DOHH2 (cell line): ENCODE measurements at regions not wholly inside any gene's neighbourhood (a gene's known extent, or its start where the extent isn't known, plus 50 kb on each side); places are given as distances from the start of the nearest gene placed in this dataset.

Experiments
- H3F3A ChIP-seq: fragments of 200-600 bp; sonication (generic), shearing (Covaris generic); 2 replicates; pipeline ENCODE4 v1.6.0; 2016; ENCODE audit warnings: antibody characterized with exemption, mild to moderate bottlenecking; ENCODE audit not compliant: control insufficient read depth, insufficient read depth
- H3K27ac ChIP-seq: fragments of 200-600 bp; sonication (generic); 2 replicates; pipeline ENCODE4 v1.5.1; 2014; ENCODE audit warnings: low read depth, mild to moderate bottlenecking, low read length, moderate library complexity
- H3K27me3 ChIP-seq: fragments of 200-600 bp; sonication (generic); 2 replicates; pipeline ENCODE4 v1.6.1; 2014; ENCODE audit warnings: mild to moderate bottlenecking, low read length, mixed read lengths; ENCODE audit not compliant: control insufficient read depth
- H3K36me3 ChIP-seq: fragments of 200-600 bp; sonication (generic); 2 replicates; pipeline ENCODE4 v1.6.1; 2014; ENCODE audit warnings: mild to moderate bottlenecking, low read length, moderate library complexity, mixed read lengths; ENCODE audit not compliant: control insufficient read depth
- H3K4me1 ChIP-seq: fragments of 200-600 bp; sonication (generic); 2 replicates; pipeline ENCODE4 v1.6.1; 2014; ENCODE audit warnings: mild to moderate bottlenecking, low read length, mixed read lengths; ENCODE audit not compliant: control insufficient read depth
- H3K4me2 ChIP-seq: fragments of 200-600 bp; sonication (generic); 2 replicates; pipeline ENCODE4 v1.6.0; 2014; ENCODE audit warnings: mild to moderate bottlenecking, low read length, moderate library complexity
- H3K4me3 ChIP-seq: fragments of 200-600 bp; sonication (generic); 2 replicates; pipeline ENCODE4 v1.5.1; 2014; ENCODE audit warnings: mild to moderate bottlenecking, low read length, mixed read lengths
- H3K79me2 ChIP-seq: fragments of 200-600 bp; sonication (generic); 2 replicates; pipeline ENCODE4 v1.6.1; 2014; ENCODE audit warnings: mild to moderate bottlenecking, low read length, mixed read lengths; ENCODE audit not compliant: control insufficient read depth
- H3K9me2 ChIP-seq: fragments of 200-600 bp; sonication (generic); replicated peaks from 2 replicates; pipeline ENCODE4 v1.6.1; 2014; ENCODE audit warnings: mild to moderate bottlenecking, low read length, mixed read lengths; ENCODE audit not compliant: control insufficient read depth
- H3K9me3 ChIP-seq: fragments of 200-600 bp; sonication (generic); 2 replicates; pipeline ENCODE4 v1.6.1; 2014; ENCODE audit warnings: antibody characterized with exemption, low read length, mixed read lengths; ENCODE audit not compliant: control insufficient read depth, insufficient read depth
- H4K20me1 ChIP-seq: fragments of 200-600 bp; sonication (generic); 2 replicates; pipeline ENCODE4 v1.6.0; 2014; ENCODE audit warnings: low read depth, mild to moderate bottlenecking, antibody characterized with exemption, low read length, moderate library complexity; ENCODE audit not compliant: control insufficient read depth, insufficient read depth
- EZH2phosphoT487 ChIP-seq: fragments of 200-600 bp; sonication (generic); IDR thresholded peaks from 2 replicates; pipeline ENCODE4 v1.6.1; 2017; ENCODE audit warnings: borderline replicate concordance, mild to moderate bottlenecking, antibody characterized with exemption, low read length, moderate library complexity, mixed read lengths
- TF ChIP-seq, protein P1 (sequence below): fragments of 200-600 bp; sonication (generic); IDR thresholded peaks from one replicate; pipeline ENCODE4 v1.5.1; 2014; ENCODE audit warnings: antibody characterized with exemption, mild to moderate bottlenecking, low read depth, low read length; ENCODE audit not compliant: poor library complexity, severe bottlenecking

DNA sequence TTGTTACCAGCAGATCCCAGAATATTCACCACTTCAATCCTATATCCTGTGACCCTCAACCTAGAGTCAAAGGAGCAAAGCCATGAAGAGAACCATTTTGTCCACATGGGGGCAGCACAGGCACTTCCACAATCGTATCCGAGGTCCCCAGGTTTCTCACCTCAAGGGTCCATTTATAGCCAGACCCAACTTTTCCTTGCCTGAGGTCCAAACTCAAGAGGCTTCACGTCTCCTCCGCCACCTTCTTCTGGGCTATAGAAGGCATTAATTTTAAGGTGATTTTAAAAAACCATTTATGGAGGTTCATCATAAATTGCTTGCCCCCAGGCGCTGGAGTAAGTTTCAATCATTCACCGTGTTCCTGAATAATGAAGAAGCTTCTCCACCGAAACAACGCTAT, 111.6 kb upstream of the NABP1 start:
- Histone ChIP-seq H3K4me3 (no peak overlapping the region), H3K36me3 (no peaks in the 10 kb centered on the region), H3K4me2 (no peak overlapping the region), H3F3A (no peaks in the 10 kb centered on the region), H3K79me2 (no peaks in the 10 kb centered on the region), H3K27ac (no peak overlapping the region), H3K9me3 (no peaks in the 10 kb centered on the region), H3K4me1 (0 out of 2 replicates have a peak, but pooled peaks cover 2% of the 10 kb centered on the region), H3K27me3 (peaks cover 23% of the 10 kb centered on the region), H3K9me2 (no peaks in the 10 kb centered on the region), H4K20me1 (no peaks in the 10 kb centered on the region)
- TF ChIP-seq, protein P1, sequence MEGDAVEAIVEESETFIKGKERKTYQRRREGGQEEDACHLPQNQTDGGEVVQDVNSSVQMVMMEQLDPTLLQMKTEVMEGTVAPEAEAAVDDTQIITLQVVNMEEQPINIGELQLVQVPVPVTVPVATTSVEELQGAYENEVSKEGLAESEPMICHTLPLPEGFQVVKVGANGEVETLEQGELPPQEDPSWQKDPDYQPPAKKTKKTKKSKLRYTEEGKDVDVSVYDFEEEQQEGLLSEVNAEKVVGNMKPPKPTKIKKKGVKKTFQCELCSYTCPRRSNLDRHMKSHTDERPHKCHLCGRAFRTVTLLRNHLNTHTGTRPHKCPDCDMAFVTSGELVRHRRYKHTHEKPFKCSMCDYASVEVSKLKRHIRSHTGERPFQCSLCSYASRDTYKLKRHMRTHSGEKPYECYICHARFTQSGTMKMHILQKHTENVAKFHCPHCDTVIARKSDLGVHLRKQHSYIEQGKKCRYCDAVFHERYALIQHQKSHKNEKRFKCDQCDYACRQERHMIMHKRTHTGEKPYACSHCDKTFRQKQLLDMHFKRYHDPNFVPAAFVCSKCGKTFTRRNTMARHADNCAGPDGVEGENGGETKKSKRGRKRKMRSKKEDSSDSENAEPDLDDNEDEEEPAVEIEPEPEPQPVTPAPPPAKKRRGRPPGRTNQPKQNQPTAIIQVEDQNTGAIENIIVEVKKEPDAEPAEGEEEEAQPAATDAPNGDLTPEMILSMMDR, result peak; percentile 70
- TF ChIP-seq EZH2phosphoT487, result no peak

DNA sequence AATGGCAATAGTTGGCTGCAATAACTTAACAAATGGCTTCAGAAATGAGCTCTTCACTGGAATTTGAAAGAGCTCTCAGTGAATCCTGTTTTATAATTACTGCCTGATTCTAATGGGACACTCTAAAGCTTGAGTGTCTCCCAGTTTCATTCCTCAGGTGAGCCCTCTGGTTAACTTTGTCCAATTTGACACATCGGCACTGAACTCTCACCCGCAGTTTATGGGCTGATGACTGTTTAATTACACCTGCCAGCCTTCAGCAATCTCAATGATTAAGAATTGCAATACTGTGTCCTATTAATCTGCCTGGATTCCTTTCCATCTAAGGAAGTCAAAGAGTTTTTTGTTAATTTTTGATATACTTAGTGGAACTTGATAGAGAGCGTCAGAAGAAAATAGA, 110.7 kb upstream of the NABP1 start:
- 0 out of 2 replicates have a peak, but pooled peaks cover 4% of the 10 kb centered on the region for H3K4me1 ChIP-seq
- no peaks in the 10 kb centered on the region for H3F3A ChIP-seq
- H3K9me3 ChIP-seq, result no peaks in the 10 kb centered on the region
- TF ChIP-seq, protein P1, result no peak
- TF ChIP-seq EZH2phosphoT487, result no peak
- no peak overlapping the region for H3K4me2 ChIP-seq
- H3K36me3 ChIP-seq, result no peaks in the 10 kb centered on the region
- no peaks in the 10 kb centered on the region for H3K9me2 ChIP-seq
- H3K4me3 ChIP-seq, result no peak overlapping the region
- H3K79me2 ChIP-seq, result no peaks in the 10 kb centered on the region
- H3K27ac ChIP-seq, result no peak overlapping the region
- H4K20me1 ChIP-seq, result no peaks in the 10 kb centered on the region
- peaks cover 23% of the 10 kb centered on the region for H3K27me3 ChIP-seq

DNA sequence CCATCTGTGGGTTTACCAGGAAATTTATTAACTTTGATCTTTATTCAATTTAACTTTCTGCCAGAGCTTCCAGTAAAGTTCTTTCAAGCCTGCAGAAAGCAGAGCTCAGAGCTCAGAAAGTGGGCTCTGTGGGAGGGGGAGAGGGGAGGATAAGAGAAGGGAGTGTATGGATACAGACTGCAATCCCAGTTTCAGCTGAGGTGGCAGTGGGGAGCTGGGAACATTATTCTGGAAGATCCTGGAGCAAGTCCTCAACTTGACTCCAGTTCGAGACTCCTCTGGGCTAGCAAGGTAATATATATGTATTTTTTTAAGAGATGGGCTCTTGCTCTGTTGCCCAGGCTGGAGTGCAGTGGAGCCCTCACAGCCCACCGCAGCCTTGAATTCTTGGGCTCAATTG, 108.9 kb upstream of the NABP1 start:
- Histone ChIP-seq H4K20me1 (no peaks in the 10 kb centered on the region), H3K9me2 (no peaks in the 10 kb centered on the region), H3K36me3 (no peaks in the 10 kb centered on the region), H3K4me1 (0 out of 2 replicates have a peak, but pooled peaks cover 4% of the 10 kb centered on the region), H3K4me3 (no peak overlapping the region), H3F3A (no peaks in the 10 kb centered on the region), H3K79me2 (no peaks in the 10 kb centered on the region), H3K9me3 (no peaks in the 10 kb centered on the region), H3K27me3 (peaks cover 21% of the 10 kb centered on the region), H3K27ac (no peak overlapping the region), H3K4me2 (no peak overlapping the region)
- no peak for TF ChIP-seq EZH2phosphoT487
- TF ChIP-seq, protein P1, result no peak
